T-helper 22 cell (primary cell): ENCODE measurements at regions not wholly inside any gene's neighbourhood (a gene's known extent, or its start where the extent isn't known, plus 50 kb on each side); places are given as distances from the start of the nearest gene placed in this dataset.
"Not testable (repeated sequence)": the region's sequence is repeated elsewhere in the genome, so short reads cannot be mapped to it uniquely, and the experiment has no call there.

ENCODE experiments used
- DNase-seq: peaks from one replicate; pipeline ENCODE4 v3.0.0-alpha.2; 2020; ENCODE audit warnings: low read depth

DNA sequence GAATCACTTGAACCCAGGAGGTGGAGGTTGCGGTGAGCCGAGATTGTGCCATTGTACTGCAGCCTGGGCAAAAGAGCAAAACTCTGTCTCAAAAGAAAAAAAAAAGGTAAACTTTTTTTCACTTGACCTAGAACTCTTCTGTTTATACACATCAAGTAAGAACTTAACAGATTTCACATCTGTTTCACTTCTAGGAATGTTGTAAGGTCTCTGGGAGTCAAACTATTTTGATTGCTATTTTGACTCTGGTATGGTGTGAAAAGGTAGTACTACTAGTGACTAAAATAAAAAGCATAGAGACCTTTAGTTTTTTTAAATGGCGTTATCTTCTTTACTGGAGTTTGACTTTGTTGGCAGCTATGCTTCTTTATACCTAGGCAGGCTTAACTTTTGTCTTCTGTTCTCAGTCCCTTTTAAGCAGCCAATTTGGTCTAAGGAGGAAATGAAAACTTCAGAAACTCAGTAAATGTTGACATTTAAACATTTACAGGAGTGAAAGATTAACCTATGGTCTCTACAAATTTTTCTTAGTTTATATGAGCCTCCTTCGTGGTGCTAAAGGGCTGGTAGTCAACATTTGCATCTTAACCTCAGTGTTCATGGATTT is 84.7 kb downstream of the METTL2B start:
- not testable (repeated sequence) for DNase-seq

DNA sequence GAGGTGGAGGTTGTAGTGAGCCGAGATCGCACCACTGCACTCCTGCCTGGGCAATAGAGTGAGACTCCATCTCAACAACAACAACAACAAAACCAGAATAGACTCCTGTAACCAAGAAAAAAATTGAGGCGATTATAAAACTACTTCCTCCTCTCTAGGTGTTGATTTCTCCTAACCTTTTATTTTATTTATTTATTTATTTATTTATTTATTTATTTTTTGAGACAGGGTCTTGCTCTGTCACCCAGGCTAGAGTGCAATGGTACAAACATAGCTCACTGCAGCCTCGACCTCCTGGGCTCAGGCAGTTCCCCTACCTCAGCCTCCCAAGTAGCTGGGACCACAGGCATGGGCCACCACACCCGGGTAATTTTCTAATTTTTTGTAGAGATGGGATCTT is 86.2 kb downstream of the METTL2B start:
- DNase-seq, result not testable (repeated sequence)

DNA sequence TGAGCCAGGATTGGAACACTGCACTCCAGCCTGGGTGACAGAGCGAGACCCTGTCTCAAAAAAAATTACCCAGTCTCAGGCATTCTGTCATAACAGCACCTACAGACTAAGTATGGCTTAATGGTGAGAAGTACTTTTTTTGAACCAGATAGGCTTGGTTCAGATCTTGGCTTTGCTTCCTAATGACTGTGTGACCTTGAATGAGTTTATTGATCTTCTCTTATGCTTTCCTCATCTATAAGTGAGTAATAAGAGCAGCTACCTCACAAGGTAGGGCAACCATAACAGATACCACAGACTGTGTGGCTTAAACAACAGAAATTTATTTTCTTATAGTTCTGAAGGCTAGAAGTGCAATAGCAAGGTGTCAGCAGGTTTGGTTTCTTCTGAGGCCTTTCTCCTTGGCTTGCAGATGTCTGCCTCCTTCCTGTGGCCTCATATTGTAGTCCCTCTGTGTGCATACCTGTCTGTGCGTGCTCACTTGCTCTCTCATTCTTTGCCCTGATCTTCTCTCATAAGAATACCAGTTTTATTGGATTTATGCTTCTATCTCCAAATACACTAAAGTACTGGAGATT is 87.7 kb downstream of the METTL2B start:
- DNase-seq, result not testable (repeated sequence)

DNA sequence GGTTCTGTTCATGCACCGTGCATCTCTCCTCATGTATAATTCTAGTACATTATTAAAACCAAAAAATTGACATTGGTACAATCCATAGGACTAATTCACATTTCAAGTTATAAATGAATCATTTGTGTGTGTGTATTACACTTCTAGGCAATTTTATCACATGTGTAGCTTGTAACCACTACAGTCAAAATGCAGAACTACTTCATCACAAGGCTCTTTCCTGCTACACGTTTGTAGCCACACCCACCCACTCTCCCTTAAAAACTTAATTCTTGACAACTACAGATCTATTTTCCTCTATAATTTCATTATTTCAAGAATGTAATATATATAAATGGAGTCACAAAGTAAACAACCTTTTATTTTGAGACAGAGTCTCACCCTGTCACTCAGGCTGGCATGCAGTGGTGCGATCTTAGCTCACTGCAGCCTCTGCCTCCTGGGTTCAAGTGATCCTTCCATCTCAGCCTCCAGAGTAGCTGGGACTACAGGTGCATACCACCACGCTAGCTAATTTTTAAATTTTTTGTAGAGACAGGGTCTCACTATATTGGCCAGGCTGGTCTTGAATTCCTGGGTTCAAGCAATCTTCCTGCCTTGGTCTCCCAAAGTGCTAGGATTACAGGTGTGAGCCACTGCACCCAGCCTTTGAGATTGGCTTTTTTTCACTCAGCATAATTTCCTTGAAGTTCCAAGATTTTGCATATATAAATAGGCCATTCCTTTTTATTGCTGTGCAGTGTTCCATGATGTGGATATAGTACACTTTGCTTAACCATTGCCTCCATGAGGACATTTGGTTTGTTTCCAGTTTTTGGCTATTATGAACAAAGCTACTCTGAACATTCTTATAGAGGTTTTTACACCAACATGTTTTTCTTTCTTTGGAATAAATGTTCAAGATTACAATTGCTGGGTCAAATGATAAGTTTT is 88.7 kb downstream of the METTL2B start:
- DNase-seq, result not testable (repeated sequence)

DNA sequence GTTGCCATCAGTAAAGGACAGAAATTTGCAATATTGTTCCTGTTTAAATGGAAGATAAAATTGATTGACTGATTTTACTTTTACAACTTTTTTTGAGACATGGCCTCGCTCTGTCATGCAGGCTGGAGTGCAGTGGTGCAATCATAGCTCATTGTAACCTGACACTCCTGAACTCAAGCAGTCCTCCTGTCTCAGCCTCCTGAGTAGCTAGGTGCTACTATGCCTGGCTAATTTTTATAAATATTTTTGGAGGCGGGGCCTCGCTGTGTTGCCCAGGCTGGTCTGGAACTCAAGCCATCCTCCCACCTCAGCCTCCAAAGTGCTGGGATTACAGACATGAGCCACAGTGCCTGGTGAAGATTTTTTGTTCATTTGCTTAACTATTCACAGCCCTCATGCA is 96.8 kb upstream of the GARIN1A start:
- not testable (repeated sequence) for DNase-seq

DNA sequence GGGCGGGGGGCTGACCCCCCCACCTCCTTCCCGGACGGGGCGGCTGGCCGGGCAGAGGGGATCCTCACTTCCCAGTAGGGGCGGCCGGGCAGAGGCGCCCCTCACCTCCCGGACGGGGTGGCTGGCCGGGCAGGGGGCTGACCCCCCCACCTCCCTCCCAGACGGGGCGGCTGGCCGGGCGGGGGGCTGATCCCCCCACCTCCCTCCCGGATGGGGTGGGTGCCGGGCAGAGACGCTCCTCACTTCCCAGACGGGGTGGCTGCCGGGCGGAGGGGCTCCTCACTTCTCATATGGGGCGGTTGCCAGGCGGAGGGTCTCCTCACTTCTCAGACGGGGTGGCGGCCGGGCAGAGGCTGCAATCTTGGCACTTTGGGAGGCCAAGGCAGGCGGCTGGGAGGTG is 95.1 kb upstream of the GARIN1A start:
- DNase-seq, result not testable (repeated sequence)

DNA sequence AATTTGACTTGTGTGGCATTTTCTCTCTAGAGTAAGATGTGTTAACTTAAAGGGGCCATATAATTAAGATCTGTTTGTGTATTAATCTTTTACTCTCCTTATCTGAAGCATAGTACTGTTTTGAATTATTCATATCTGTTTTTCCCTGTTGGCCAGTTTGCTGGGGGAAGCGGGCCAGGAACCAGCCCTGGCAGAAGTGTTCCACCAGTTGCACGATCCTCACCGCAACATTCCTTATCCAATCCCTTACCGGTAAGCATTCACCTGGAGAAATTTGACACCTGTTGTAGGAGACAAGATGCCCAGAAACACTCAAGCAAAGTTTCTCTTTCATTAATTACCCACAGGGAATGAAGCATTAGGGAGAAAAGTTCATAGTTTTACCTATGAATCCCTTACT is 92.2 kb upstream of the GARIN1A start:
- DNase-seq, result not testable (repeated sequence)

DNA sequence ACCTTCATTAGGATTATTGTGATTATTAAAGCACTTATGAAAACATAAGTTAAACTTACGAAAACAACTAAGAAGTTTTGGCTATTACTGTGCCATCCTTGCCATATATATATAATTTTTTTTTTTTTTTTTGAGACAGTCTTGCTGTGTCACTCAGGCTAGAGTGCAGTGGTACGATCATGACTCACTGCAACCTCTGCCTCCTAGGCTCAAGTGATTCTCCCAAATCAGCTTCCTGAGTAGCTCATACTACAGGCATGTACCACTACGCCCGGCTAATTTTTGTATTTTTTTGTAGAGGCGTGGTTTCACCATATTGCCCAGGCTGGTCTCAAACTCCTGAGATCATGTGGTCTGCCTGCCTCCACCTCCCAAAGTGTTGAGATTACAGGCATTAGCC is 91.0 kb upstream of the GARIN1A start:
- DNase-seq, result not testable (repeated sequence)

DNA sequence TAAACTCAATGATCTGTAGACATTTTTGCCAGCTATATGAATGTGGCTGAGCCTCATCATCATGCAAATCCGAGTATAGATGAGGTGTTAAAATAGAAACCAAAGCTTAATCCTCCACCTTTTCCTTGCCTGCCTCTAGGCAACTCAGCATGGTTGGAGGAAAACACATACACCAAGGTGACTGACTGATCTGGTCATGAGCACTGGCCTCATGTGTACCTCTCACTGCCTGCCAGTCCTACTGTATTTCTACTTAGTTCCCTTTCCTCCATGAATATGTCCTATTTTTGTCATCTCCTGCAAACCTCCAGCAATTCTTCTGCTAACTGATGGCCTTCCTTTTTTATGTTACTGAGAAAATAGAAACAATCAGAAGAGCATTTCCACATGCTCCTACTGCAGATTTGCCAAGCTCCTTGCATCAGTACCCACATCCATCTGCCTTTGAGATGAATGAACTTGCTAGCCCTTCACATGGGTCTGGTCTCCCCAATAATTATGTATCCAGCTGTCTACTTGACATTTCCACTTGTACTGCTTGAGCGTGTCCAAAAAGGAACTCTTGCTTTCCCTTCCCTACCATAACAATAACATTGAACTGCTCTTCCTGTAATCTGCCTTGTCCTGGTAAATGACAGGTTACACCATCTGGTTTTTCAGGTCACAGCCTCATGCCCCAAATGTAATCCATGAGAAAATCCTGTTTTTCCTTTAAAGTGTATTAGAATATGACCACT is 90.1 kb upstream of the GARIN1A start:
- DNase-seq, result not testable (repeated sequence)

DNA sequence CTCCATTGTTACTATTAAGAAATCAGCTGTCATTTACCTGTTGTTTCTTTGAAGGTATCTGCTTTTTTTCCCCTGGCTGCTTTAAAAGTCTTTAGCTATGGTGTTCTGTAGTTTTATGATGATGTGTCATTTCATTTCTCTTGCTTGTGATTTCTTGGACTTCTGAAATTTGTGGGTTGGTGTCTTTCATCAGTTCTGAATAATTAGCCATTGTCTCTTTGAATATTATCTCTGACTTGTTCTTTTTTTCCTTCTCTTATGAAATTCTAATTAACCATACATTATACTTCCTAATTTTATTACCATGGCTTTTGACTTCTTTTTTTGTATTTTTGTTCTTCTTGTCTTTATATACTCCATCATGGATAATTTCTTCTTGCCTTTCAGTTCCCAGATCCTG is 85.4 kb upstream of the GARIN1A start:
- DNase-seq, result not testable (repeated sequence)

DNA sequence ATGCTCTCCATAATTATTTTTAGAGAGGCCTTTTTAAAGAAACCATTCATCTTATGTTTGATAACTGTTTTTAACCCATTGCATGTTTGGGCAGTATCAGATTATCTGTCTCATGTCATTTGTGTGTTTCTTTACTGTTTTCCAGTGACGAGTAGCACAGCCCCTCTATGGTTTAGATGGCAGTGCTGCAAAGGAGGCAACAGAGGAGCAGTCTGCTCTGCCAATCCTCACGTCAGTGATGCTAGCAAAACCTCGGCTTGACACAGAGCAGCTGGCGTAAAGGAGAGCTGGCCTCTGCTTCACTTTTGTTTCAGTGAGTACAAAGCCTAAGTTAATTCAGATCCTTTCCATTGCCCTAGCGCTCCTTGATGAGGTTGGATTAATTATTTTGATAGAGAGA is 80.4 kb upstream of the GARIN1A start:
- no peak for DNase-seq

DNA sequence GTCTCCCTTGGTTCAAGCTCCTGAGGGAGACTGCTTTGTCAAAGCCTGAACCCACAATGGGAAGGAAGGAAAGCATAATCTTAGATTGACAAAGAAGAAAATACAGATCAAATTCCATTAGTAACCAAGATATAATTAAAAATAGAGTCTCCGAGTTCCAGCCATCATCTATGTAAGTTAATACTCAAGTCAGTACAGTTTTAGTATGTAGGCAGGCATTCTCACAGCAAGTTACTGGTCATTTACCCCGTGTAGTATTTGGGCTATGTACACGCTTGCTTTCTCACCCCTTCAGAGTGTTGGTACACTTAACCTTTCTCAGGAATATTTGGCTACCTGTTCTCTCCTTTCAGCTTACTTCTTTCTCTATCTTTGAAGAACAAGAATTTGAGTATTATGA is 79.9 kb upstream of the GARIN1A start:
- DNase-seq, result not testable (repeated sequence)

DNA sequence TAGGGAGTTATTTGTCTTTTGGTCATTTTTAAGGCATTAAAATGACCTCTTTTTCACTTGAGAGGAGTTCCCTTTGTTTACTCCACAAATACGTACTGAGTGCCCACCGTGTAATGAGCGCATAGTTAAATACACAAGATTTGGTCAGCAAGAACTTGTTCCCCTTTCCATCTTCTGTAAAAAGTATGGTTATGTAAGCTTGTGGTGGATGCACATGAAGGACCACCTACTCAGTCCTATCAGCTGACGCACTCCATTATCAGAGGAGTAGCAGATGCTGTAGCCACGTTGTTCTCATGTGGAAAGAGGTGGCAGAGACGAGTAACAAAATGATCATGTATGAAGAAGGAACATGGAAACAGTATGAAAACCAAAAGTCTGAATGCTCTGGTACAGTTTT is 78.0 kb upstream of the GARIN1A start:
- DNase-seq, result not testable (repeated sequence)

DNA sequence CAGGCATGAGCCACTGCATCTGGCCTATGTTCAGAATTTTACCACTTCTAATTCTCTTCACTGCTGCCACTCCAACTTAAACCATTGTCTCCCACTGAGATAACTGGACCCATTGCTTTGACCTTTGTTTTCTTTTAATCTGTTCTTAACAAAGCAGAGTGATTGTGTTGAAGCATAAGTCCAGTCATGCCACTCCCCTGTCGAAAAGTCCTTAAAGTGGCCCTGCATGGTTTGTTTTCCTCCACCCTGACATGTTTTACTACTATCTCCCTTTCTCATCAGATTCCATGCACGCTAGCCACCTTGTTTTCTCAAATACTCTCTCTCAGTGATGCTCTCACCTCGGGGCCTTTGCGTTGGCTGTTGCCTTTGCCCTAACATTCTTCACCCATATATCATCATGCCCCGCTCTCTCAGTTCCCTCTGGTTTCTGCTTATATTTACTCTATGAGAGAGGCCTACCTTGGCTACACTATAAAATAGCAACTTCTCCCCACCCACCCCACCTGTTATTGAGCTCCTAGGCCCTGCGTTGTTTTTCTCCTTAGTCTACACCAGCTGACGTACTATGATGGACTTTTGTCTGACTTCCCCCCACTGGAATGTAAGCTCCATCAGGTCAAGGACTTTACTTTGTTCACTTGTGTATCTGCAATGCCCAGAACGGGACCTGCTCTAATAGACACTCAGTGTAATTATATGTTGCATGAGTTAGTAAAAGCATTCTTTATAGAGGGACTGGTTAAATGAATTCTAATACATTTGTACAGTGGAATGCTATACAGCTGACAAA is 75.6 kb upstream of the GARIN1A start:
- DNase-seq, result not testable (repeated sequence)

DNA sequence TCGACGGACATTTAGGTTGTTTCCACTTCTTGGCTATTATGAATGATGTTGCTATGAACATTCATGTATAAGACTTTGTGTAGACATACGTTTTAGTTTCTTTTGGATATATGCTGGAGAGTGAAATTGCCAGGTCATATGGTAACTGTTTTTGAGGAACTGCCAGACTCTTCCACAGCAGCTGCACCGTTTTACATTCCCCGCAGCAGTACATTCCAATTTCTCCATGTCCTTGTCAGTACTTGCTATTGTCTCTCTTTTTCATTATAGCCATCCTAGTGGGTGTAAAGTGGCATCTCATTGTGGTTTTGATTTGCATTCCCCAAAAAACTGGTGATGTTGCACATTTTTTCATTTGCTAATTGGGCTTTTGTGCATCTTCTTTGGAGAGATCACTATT is 73.1 kb upstream of the GARIN1A start:
- not testable (repeated sequence) for DNase-seq

DNA sequence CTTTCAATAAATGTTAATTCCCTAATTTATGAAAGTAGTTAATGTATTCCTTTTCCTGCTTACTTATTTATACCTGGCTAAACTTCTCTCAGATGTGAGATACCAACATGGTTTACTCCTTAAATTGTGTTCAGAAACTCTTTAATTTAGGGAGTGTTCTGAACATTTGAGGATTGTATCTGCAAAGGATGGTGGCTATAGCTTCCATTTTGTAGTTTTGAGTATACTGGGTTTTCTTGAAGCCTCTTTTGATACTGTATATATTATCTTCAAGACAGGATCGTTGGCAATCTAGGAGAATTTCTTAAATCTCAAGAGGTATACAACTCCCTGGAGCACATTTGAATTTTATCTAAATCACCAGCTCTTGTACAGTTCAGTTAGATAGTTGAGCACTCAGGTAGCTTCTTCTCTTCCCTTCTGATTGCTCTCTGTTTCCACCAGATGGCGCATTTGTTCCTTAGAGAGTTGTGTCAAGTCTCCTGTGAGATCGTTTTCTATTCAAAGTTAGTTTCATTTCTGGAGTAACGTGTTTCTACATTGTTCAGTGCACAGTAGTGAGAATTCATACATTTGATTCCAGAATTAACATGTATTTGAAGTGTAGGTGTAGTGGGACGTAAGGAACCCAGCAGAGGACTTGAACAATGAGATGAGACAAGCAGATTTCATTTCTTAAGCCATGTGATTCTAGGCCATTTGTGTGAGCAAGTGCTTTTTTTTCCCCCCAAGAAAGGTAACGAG is 63.2 kb upstream of the GARIN1A start:
- DNase-seq, result peak; percentile 3

DNA sequence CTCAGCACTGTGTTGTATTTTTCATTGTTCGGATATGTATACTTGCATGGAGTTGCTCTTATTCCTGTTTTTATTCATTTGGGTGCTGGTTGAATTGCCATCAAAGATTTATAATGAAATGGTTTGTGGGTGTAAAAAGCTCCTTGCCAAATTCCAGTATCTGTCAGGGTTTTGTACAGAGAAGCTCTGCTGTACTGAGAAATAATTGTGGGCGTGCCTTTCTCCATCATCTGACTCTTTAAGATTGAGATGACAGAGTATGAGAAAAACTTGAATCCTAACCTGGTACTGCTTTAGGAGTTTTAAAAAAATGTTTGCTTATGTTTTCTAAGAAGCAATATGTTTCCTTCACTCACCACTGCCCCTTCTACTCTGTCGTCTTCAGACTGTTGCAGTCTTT is 58.7 kb upstream of the GARIN1A start:
- DNase-seq, result not testable (repeated sequence)

DNA sequence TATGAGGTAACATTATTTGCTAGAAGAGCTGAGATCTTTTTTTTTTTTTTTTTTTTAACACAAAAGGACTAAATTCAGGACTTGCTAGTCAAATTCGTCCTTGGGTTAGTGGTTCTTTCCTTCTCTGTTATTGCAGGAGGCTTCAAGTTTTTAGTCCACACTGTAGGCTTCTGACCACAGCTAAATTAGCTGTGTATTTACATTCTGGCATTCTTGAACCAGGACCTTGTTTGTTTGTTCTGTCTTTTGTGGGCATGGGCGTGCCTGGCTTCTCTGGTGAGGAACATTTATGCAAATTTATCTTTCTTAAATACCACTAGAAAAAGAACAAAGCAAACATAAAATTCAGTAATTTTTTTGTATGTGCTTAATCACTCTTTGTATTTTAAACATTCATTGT is 57.3 kb upstream of the GARIN1A start:
- DNase-seq, result not testable (repeated sequence)

DNA sequence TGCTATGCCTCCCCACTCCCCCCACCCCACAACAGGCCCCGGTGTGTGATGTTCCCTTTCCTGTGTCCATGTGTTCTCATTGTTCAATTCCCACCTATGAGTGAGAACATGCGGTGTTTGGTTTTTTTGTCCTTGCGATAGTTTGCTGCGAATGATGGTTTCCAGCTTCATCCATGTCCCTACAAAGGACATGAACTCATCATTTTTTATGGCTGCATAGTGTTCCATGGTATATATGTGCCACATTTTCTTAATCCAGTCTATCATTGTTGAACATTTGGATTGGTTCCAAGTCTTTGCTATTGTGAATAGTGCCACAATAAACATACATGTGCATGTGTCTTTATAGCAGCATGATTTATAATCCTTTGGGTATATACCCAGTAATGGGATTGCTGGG is 55.3 kb upstream of the GARIN1A start:
- DNase-seq, result not testable (repeated sequence)
